ENCODE measurements at regions not wholly inside any gene's neighbourhood (a gene's known extent, or its start where the extent isn't known, plus 50 kb on each side); places are given as distances from the start of the nearest gene placed in this dataset.

- TF ChIP-seq CTCF (IDR thresholded peaks at IDR 0.05; ENCODE audit: low read depth, low read length): no peak
- no peak for TF ChIP-seq POLR2A (IDR thresholded peaks at IDR 0.05; ENCODE audit: extremely low read depth, insufficient read length)
Measured at GRCh38 chr6:140559458-140559857, 1185.0 kb upstream of the CITED2 start.
